Aorta (tissue), 5 donors: ENCODE measurements at regions not wholly inside any gene's neighbourhood (a gene's known extent, or its start where the extent isn't known, plus 50 kb on each side); places are given as distances from the start of the nearest gene placed in this dataset.

ENCODE experiments used
- ATAC-seq: fragments of 200-7000 bp; cut with Tn5 transposase; one replicate; pipeline ENCODE4 v1.9.1; 2022; ENCODE audit warnings: moderate library complexity; ENCODE audit not compliant: low FRiP score
- DNase-seq, 2 donors: peaks; one replicate each; pipeline ENCODE4 v3.0.0-alpha.2; 2020
- H3K27ac ChIP-seq, 2 donors: one replicate each; pipeline ENCODE4 v1.5.1; 2013; ENCODE audit warnings: low read length in 2 of 2, mild to moderate bottlenecking in 2 of 2, moderate library complexity in 2 of 2, control low read depth in 1 of 2, inconsistent platforms in 1 of 2, low read depth in 1 of 2
- H3K27me3 ChIP-seq, 2 donors: one replicate each; pipeline ENCODE4 v1.6.1; 2013; ENCODE audit warnings: control low read depth in 1 of 2, low read length in 1 of 2, mild to moderate bottlenecking in 1 of 2, moderate library complexity in 1 of 2; ENCODE audit not compliant: insufficient read depth in 2 of 2, control insufficient read depth in 1 of 2
- H3K36me3 ChIP-seq, 2 donors: one replicate each; pipeline ENCODE4 v1.6.1; 2013; ENCODE audit warnings: control low read depth in 1 of 2, low read length in 1 of 2, mild to moderate bottlenecking in 1 of 2; ENCODE audit not compliant: insufficient read depth in 2 of 2, control insufficient read depth in 1 of 2
- H3K4me1 ChIP-seq, 2 donors: one replicate each; pipeline ENCODE4 v1.6.1; 2013; ENCODE audit warnings: low read length in 2 of 2, control low read depth in 1 of 2, mild to moderate bottlenecking in 1 of 2, moderate library complexity in 1 of 2; ENCODE audit not compliant: insufficient read depth in 2 of 2, control insufficient read depth in 1 of 2
- H3K4me3 ChIP-seq, 2 donors: one replicate each; pipeline ENCODE4 v1.5.1; 2013; ENCODE audit warnings: low read length in 2 of 2, control low read depth in 1 of 2, mild to moderate bottlenecking in 1 of 2
- H3K9me3 ChIP-seq: one replicate; pipeline ENCODE4 v1.6.1; 2013; ENCODE audit warnings: mild to moderate bottlenecking, low read length; ENCODE audit not compliant: control insufficient read depth
- WGBS, 2 donors: extraction: QIAGEN DNeasy Blood & Tissue Kit; methylation state at CpG; one replicate each; pipeline ENCODE4 v1.1.7; 2013; 5-methylcytosine and 5-hydroxymethylcytosine counted together
- intact Hi-C, 2 donors: fragments of 100-400 bp; cut with DNase I; formaldehyde crosslinking; loops; one replicate each; pipeline versions ENCODE4 v1.14.2 to v1.15.0; 2022
- donor health status: healthy with polysubstance abuse.
- donor health status: Bipolar disorder and iron deficiency.
- donor health status: DM: no; HTN: no; CAD: no.
- donor health status: DM: no; HTN: no; CAD: no.
- donor health status: DM: yes; HTN: yes; CAD: no.

GRCh38 chr1:237998581-237998980 lies 107.9 kb upstream of the ZP4 start:
- DNase-seq (no peak), ATAC-seq (no peak)
- Histone ChIP-seq H3K36me3 (no peaks in the 10 kb centered on the region), H3K4me3 (no peak overlapping the region), H3K27ac (no peak overlapping the region), H3K27me3 (no peaks in the 10 kb centered on the region), H3K9me3 (no peaks in the 10 kb centered on the region), H3K4me1 (no peaks in the 10 kb centered on the region)
- intact Hi-C loops: no loop called here
- 69 to 71% methylated on average over 4 of the region's 4 CpGs for WGBS, 2 donors

GRCh38 chr1:237983496-237983895 lies 92.8 kb upstream of the ZP4 start:
- WGBS, 2 donors: 71 to 74% methylated on average over 2 of the region's 2 CpGs
- H3K27ac ChIP-seq: no peak overlapping the region

GRCh38 chr1:237981223-237981622 lies 90.5 kb upstream of the ZP4 start:
- Histone ChIP-seq H3K9me3 (no peaks in the 10 kb centered on the region), H3K36me3 (no peaks in the 10 kb centered on the region), H3K4me3 (no peak overlapping the region), H3K27me3 (no peaks in the 10 kb centered on the region), H3K27ac (no peak overlapping the region), H3K4me1 (no peaks in the 10 kb centered on the region)
- no peak for DNase-seq
- no peak for ATAC-seq
- 63 to 64% methylated on average over 3 of the region's 3 CpGs for WGBS, 2 donors
- intact Hi-C loops: no loop called here

More at GRCh38 chr1:237983496-237983895, 92.8 kb upstream of the ZP4 start:
- Histone ChIP-seq H3K4me1 (no peaks in the 10 kb centered on the region), H3K27me3 (no peaks in the 10 kb centered on the region), H3K36me3 (no peaks in the 10 kb centered on the region), H3K4me3 (no peak overlapping the region), H3K9me3 (no peaks in the 10 kb centered on the region)
- intact Hi-C loops: no loop called here
- ATAC-seq: no peak
- DNase-seq: no peak

GRCh38 chr1:237976331-237976730 lies 85.6 kb upstream of the ZP4 start:
- intact Hi-C loops: no loop called here
- ATAC-seq (no peak), DNase-seq (no peak)
- Histone ChIP-seq H3K36me3 (no peaks in the 10 kb centered on the region), H3K4me1 (no peaks in the 10 kb centered on the region), H3K27me3 (no peaks in the 10 kb centered on the region), H3K4me3 (no peak overlapping the region), H3K9me3 (no peaks in the 10 kb centered on the region), H3K27ac (no peak overlapping the region)
- WGBS, 2 donors: 26 to 35% methylated on average over 1 of the region's 1 CpG

GRCh38 chr1:237975903-237976302 lies 85.2 kb upstream of the ZP4 start:
- no peaks in the 10 kb centered on the region for H3K36me3 ChIP-seq
- no peak overlapping the region for H3K27ac ChIP-seq
- H3K4me1 ChIP-seq: no peaks in the 10 kb centered on the region
- intact Hi-C loops: no loop called here
- 19 to 22% methylated on average over 1 of the region's 1 CpG for WGBS, 2 donors
- DNase-seq (no peak), ATAC-seq (no peak)
- H3K4me3 ChIP-seq: no peak overlapping the region
- no peaks in the 10 kb centered on the region for H3K27me3 ChIP-seq
- no peaks in the 10 kb centered on the region for H3K9me3 ChIP-seq

- no peak overlapping the region for H3K4me3 ChIP-seq
- DNase-seq (no peak), ATAC-seq (no peak)
- no peak overlapping the region for H3K27ac ChIP-seq
- no peaks in the 10 kb centered on the region for H3K36me3 ChIP-seq
- H3K9me3 ChIP-seq: no peaks in the 10 kb centered on the region
- no peaks in the 10 kb centered on the region for H3K4me1 ChIP-seq
- H3K27me3 ChIP-seq: no peaks in the 10 kb centered on the region
- intact Hi-C loops: no loop called here
Measured at GRCh38 chr1:237975376-237975775, 84.7 kb upstream of the ZP4 start.

GRCh38 chr1:237972186-237972585 lies 81.5 kb upstream of the ZP4 start:
- Histone ChIP-seq H3K36me3 (no peaks in the 10 kb centered on the region), H3K27ac (no peak overlapping the region), H3K4me3 (no peak overlapping the region), H3K9me3 (no peaks in the 10 kb centered on the region), H3K27me3 (no peaks in the 10 kb centered on the region), H3K4me1 (no peaks in the 10 kb centered on the region)
- WGBS, 2 donors: 76 to 79% methylated on average over 4 of the region's 4 CpGs
- intact Hi-C loops: no loop called here
- ATAC-seq (no peak), DNase-seq (no peak)

- ATAC-seq: no peak
- no peaks in the 10 kb centered on the region for H3K36me3 ChIP-seq
- H3K27me3 ChIP-seq: no peaks in the 10 kb centered on the region
- intact Hi-C loops: no loop called here
- no peak for DNase-seq
- WGBS, 2 donors: 89 to 91% methylated on average over 2 of the region's 2 CpGs
- no peaks in the 10 kb centered on the region for H3K4me1 ChIP-seq
- H3K9me3 ChIP-seq: no peaks in the 10 kb centered on the region
- no peak overlapping the region for H3K27ac ChIP-seq
- H3K4me3 ChIP-seq: no peak overlapping the region
Measured at GRCh38 chr1:237962985-237963384, 72.3 kb upstream of the ZP4 start.

GRCh38 chr1:237961754-237962153 lies 71.0 kb upstream of the ZP4 start:
- H3K4me1 ChIP-seq: no peaks in the 10 kb centered on the region
- no peaks in the 10 kb centered on the region for H3K27me3 ChIP-seq
- ATAC-seq: no peak
- intact Hi-C loops: no loop called here
- no peak overlapping the region for H3K27ac ChIP-seq
- WGBS, 2 donors: 42 to 48% methylated on average over 1 of the region's 1 CpG
- H3K36me3 ChIP-seq: no peaks in the 10 kb centered on the region
- DNase-seq: no peak
- no peak overlapping the region for H3K4me3 ChIP-seq
- H3K9me3 ChIP-seq: no peaks in the 10 kb centered on the region
